IMR-90 (cell line): ENCODE measurements at regions not wholly inside any gene's neighbourhood (a gene's known extent, or its start where the extent isn't known, plus 50 kb on each side); places are given as distances from the start of the nearest gene placed in this dataset.
"Not testable (repeated sequence)": the region's sequence is repeated elsewhere in the genome, so short reads cannot be mapped to it uniquely, and the experiment has no call there.

ENCODE experiments used
- MXI1 ChIP-seq: IDR thresholded peaks from 2 replicates; pipeline ENCODE4 v1.6.1; 2012; ENCODE audit warnings: low read depth, mild to moderate bottlenecking, low read length, moderate library complexity, borderline replicate concordance
- SMC3 ChIP-seq: fragments of 150-350 bp; IDR thresholded peaks from 2 replicates; pipeline ENCODE4 v1.6.1; 2016; ENCODE audit warnings: low read depth, mild to moderate bottlenecking, antibody characterized with exemption, low read length, moderate library complexity
- TF ChIP-seq, protein P1 (sequence below): conservative IDR thresholded peaks from 2 replicates; pipeline ENCODE4 v1.5.1; 2012; ENCODE audit warnings: mild to moderate bottlenecking, low read depth, low read length, improper control_type of control experiment

DNA sequence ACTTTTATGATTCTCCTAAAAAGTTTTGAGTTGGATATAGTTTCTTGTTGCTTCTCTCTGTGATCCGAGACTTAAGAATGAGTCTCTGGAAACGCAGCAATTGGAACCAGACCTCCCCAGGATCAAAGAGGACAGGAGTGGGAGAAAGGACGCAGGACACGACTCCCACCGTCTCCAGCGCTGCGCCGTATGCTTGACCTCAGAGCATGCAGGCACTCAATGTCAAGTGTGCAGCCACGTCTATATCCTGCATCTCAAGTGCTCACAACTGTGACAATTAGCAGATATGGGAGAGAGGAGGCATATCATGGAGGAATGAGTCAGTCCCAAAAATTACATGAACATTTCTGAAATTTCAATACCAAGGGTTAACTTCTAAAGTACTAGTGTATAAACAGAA is 199.0 kb upstream of the PLGLB1 start:
- TF ChIP-seq, protein P1, sequence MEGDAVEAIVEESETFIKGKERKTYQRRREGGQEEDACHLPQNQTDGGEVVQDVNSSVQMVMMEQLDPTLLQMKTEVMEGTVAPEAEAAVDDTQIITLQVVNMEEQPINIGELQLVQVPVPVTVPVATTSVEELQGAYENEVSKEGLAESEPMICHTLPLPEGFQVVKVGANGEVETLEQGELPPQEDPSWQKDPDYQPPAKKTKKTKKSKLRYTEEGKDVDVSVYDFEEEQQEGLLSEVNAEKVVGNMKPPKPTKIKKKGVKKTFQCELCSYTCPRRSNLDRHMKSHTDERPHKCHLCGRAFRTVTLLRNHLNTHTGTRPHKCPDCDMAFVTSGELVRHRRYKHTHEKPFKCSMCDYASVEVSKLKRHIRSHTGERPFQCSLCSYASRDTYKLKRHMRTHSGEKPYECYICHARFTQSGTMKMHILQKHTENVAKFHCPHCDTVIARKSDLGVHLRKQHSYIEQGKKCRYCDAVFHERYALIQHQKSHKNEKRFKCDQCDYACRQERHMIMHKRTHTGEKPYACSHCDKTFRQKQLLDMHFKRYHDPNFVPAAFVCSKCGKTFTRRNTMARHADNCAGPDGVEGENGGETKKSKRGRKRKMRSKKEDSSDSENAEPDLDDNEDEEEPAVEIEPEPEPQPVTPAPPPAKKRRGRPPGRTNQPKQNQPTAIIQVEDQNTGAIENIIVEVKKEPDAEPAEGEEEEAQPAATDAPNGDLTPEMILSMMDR, result not testable (repeated sequence)
- not testable (repeated sequence) for TF ChIP-seq MXI1, SMC3
